Mucosa of descending colon (tissue), 3 donors: ENCODE measurements at regions not wholly inside any gene's neighbourhood (a gene's known extent, or its start where the extent isn't known, plus 50 kb on each side); places are given as distances from the start of the nearest gene placed in this dataset.
"Not testable (repeated sequence)": the region's sequence is repeated elsewhere in the genome, so short reads cannot be mapped to it uniquely, and the experiment has no call there.

Experiments
- ATAC-seq: fragments of 200-7000 bp; cut with Tn5 transposase; one replicate; pipeline ENCODE4 v1.9.1; 2020; ENCODE audit warnings: mild to moderate bottlenecking, moderate library complexity
- DNase-seq, 3 donors: peaks; one replicate each; pipeline ENCODE4 v3.0.0-alpha.2; 2020
- H3K36me3 ChIP-seq: fragments of 200-600 bp; one replicate; pipeline ENCODE4 v1.8.0; 2021; ENCODE audit warnings: low read depth, mild to moderate bottlenecking
- H3K4me1 ChIP-seq: fragments of 200-600 bp; one replicate; pipeline ENCODE4 v1.8.0; 2021; ENCODE audit warnings: low read depth, mild to moderate bottlenecking
- H3K4me3 ChIP-seq: fragments of 200-600 bp; one replicate; pipeline ENCODE4 v1.8.0; 2021; ENCODE audit warnings: mild to moderate bottlenecking
- H3K9me3 ChIP-seq: fragments of 200-600 bp; one replicate; pipeline ENCODE4 v1.8.0; 2021; ENCODE audit warnings: mild to moderate bottlenecking
- intact Hi-C, 2 donors: fragments of 100-400 bp; cut with DNase I in 1 of 2; cut with micrococcal nuclease in 1 of 2; formaldehyde crosslinking; loops; one replicate each; pipeline versions ENCODE4 v1.11.0 to v1.11.1; 2022; cut with DNase I, micrococcal nuclease
- TF ChIP-seq, protein P1 (sequence below): fragments of 200-600 bp; IDR thresholded peaks from one replicate; pipeline ENCODE4 v1.8.0; 2022; ENCODE audit warnings: antibody characterized with exemption, mild to moderate bottlenecking
- donor health status: DM: no; HTN: no; CAD: no; lungs with moderate emphysema.
- donor health status: DM: no; HTN: no; CAD: no.
- donor health status: DM: no; HTN: yes; CAD: no.

DNA sequence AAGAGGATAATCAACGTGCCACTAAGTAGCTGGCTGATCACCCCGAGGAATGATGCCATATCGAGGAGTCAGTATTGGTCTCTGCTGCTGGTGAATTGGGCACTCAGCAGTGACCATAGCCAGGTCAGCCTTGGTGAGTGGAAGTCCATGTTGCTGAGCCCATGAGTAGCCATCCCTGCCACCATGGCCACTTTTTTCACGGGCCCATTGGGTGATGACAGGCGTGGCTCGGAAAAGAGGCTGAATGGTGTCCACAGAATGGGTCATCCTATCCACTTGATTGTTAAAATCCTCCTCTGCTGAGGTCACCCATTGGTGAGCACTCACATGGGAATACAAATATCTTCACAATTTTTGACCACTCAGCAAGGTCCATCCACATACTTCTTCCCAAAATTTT is 114.4 kb downstream of the UBE2NL start:
- ATAC-seq (no peak), DNase-seq (no peak)
- intact Hi-C loops, result no loop called here
- TF ChIP-seq, protein P1, sequence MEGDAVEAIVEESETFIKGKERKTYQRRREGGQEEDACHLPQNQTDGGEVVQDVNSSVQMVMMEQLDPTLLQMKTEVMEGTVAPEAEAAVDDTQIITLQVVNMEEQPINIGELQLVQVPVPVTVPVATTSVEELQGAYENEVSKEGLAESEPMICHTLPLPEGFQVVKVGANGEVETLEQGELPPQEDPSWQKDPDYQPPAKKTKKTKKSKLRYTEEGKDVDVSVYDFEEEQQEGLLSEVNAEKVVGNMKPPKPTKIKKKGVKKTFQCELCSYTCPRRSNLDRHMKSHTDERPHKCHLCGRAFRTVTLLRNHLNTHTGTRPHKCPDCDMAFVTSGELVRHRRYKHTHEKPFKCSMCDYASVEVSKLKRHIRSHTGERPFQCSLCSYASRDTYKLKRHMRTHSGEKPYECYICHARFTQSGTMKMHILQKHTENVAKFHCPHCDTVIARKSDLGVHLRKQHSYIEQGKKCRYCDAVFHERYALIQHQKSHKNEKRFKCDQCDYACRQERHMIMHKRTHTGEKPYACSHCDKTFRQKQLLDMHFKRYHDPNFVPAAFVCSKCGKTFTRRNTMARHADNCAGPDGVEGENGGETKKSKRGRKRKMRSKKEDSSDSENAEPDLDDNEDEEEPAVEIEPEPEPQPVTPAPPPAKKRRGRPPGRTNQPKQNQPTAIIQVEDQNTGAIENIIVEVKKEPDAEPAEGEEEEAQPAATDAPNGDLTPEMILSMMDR, result no peak
- no peaks in the 10 kb centered on the region for H3K36me3 ChIP-seq
- no peaks in the 10 kb centered on the region for H3K9me3 ChIP-seq
- no peak overlapping the region for H3K4me3 ChIP-seq
- H3K4me1 ChIP-seq, result no peaks in the 10 kb centered on the region

DNA sequence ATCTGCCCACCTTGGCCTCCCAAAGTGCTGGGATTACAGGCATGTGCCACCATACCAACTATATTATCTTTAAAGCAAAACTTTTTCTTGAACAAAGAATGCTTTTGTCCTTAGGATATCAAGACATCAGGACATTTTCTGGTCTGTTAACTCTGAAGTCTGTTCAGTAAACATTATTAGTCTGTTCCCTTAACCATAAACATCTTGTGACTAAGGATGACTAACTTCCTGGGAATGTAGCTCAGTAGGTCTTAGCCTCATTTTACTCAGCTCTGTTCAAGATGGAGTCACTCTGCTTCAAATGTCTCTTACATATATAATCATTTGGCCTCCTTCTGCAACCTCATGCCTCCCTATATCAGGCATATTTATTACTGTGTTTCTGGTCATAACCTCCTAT is 122.9 kb downstream of the UBE2NL start:
- intact Hi-C loops, result no loop called here
- TF ChIP-seq, protein P1, result no peak
- no peak overlapping the region for H3K4me3 ChIP-seq

DNA sequence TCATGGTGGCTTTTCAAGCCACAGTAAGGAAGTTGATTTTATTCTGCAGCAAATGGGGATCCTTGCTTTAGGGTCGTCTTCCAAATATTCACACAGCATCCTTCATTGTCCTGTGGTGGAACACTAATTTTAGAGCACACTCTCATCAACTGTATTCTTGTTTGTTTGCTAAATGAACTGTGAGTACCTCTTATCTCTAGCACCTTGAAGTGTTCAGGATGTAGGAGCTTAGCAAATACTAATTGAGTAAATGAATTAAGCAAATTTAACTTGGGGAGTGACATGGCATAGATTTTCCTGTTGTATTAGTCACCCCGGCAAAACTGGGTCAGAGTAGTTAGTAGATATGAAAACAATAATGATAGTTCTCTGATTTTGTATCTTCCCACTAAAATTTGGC is 156.9 kb downstream of the UBE2NL start:
- Histone ChIP-seq H3K9me3 (no peaks in the 10 kb centered on the region), H3K36me3 (no peaks in the 10 kb centered on the region), H3K4me3 (no peak overlapping the region), H3K4me1 (no peaks in the 10 kb centered on the region)
- DNase-seq, result no peak
- TF ChIP-seq, protein P1, result no peak
- no peak for ATAC-seq
- intact Hi-C loops, result no loop called here

More for the DNA sequence above, 122.9 kb downstream of the UBE2NL start:
- ATAC-seq (no peak), DNase-seq (no peak)
- no peaks in the 10 kb centered on the region for H3K9me3 ChIP-seq
- H3K4me1 ChIP-seq, result no peaks in the 10 kb centered on the region
- no peaks in the 10 kb centered on the region for H3K36me3 ChIP-seq

DNA sequence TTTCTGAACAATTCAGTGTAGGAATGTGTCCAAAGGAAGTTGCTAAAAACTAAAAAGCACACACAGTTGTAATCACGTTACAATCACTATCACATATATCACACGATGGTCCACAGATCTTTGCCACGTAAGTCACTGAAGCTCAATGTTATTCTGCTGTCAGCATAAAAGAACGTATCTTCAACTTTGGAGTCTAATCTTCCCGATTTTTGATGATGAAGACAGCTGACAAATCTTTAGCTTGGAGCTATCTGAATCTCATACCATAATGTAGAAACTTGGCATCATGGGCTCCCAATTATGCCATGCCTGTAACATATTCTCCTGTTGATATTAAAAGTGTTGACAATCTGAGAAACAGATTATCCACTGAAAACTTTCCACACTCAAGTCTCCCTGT is 158.4 kb downstream of the UBE2NL start:
- H3K9me3 ChIP-seq, result no peaks in the 10 kb centered on the region
- TF ChIP-seq, protein P1, result no peak
- ATAC-seq (no peak), DNase-seq (no peak)
- no peaks in the 10 kb centered on the region for H3K4me1 ChIP-seq
- H3K36me3 ChIP-seq, result no peaks in the 10 kb centered on the region
- intact Hi-C loops, result no loop called here
- no peak overlapping the region for H3K4me3 ChIP-seq

DNA sequence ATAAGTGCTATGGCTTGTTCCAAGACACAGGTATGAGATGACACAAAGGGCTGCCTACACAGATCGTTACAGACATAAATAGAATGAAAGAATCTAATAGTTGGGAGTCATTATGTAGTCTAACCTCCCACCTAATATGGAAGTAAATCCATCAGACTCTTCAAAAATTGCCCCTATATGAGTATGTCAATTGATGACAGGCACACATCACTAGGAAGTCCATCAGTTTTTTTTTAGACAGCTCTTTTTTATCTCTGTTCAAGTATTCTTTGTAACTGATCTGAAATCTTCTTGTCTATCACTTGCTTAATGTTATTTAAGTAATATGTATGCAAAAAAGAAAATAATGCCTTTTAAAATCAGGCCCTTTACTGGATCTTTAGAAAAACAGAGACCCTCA is 191.6 kb downstream of the UBE2NL start:
- DNase-seq (no peak), ATAC-seq (no peak)
- TF ChIP-seq, protein P1, result no peak
- Histone ChIP-seq H3K36me3 (no peaks in the 10 kb centered on the region), H3K4me3 (no peak overlapping the region), H3K9me3 (no peaks in the 10 kb centered on the region), H3K4me1 (no peaks in the 10 kb centered on the region)
- intact Hi-C loops, result no loop called here

DNA sequence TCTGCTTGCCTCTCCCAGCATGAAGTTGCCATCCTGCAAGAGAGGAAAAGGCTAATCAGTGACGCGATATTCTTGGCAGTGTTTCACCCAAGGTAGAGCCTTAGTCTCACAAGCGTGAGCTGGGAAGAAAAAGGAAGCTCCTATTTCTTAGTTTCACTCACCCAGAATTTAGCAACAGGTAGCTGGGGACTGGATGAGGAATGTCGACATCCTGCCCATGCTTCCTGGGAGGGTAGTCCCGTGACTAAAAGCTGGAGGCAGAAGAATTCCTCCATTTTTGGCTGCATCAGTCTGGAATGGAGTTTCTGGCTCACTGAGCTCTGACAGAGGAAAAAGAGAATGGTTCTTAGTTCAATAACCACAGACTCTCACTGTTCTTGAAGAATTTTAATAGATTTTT is 198.4 kb downstream of the UBE2NL start:
- H3K4me1 ChIP-seq, intact Hi-C loops, H3K4me3 ChIP-seq, H3K9me3 ChIP-seq, DNase-seq, ATAC-seq, H3K36me3 ChIP-seq: not testable (repeated sequence)

DNA sequence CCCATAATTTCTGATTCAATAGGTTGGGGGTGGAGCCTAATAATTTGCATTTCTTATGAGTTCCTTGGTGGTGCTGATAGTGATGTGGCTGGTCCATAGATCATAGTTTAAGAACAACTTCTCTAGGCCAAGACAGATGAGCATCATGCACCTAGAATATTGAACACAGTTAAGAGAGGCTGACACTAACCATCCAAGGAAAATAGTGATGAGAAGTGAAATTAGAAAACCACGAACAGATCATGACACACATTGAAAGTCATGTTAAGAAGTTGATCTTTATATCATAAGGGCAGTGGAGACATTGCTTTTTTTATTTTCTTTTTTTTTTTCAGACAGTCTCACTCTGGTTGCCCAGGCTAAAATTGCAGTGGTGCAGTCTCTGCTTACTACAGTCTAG is 205.8 kb downstream of the UBE2NL start:
- DNase-seq, H3K36me3 ChIP-seq, intact Hi-C loops, H3K4me3 ChIP-seq, H3K9me3 ChIP-seq, H3K4me1 ChIP-seq, ATAC-seq: not testable (repeated sequence)

DNA sequence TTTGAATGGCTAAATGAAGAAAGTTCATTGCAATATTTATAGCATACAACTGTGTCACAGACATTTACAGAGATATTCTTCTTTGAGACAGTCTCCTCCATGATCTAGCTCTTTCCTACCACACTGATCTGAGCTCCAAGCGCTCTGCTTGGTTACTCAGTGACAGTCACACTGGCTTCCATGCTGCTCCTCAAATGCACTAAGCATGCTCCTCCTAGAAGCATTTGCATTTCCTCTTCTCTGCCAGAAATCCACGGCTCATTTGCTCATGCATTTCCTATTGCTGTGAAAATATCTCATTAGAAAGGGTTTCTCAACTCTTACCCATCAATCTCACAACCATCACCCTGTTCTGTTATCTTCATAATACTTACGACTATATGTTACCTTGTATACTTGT is 208.2 kb downstream of the UBE2NL start:
- ATAC-seq, intact Hi-C loops, H3K4me3 ChIP-seq: not testable (repeated sequence)

DNA sequence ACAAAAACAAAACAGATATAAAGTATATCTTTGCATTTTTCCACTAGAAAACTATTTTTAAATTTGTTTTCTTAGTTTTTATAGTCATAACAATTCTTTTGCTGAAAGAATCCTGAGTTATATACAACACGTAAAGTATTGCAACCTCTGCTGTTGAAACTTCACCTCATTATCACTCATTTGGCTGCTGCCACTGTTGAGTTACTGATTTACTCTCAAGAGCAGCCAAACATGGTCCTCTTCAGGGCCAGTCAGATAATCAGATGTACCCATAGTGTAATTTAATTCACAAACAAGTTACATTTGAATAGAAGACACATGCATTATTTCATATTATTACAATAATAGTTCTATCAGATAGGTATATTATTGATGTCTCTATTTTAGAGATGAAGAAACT is 235.6 kb downstream of the UBE2NL start:
- H3K36me3 ChIP-seq, H3K9me3 ChIP-seq, H3K4me1 ChIP-seq, ATAC-seq, DNase-seq, intact Hi-C loops, H3K4me3 ChIP-seq: not testable (repeated sequence)

More for the DNA sequence above, 208.2 kb downstream of the UBE2NL start:
- H3K9me3 ChIP-seq, DNase-seq, H3K36me3 ChIP-seq, H3K4me1 ChIP-seq: not testable (repeated sequence)

DNA sequence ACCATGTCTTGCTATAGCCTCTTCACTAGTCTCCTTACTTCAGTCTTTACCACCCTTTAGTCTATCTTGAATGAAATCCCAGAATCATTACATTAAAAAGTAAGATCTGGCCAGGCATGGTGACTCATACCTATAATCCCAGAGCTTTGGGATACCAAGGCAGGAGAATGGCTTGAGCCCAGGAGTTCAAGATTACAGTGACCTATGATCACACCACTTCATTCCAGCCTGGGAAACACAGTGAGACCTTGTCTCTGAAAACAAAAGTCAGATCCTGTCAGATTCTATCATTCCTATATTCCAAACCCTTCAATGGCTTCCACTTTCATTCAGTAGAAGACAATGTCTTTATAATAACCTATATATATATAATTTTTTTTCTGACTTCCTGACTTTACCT is 237.7 kb downstream of the UBE2NL start:
- H3K9me3 ChIP-seq, H3K4me1 ChIP-seq, H3K36me3 ChIP-seq, H3K4me3 ChIP-seq, DNase-seq, intact Hi-C loops, ATAC-seq: not testable (repeated sequence)
